Thyroid gland (tissue), 4 donors: ENCODE measurements at regions not wholly inside any gene's neighbourhood (a gene's known extent, or its start where the extent isn't known, plus 50 kb on each side); places are given as distances from the start of the nearest gene placed in this dataset.

ENCODE experiments used
- DNase-seq, 2 donors: peaks; one replicate each; pipeline ENCODE4 v3.0.0-alpha.2; 2019
- H3K27ac ChIP-seq, 3 donors: fragments of 200-600 bp; sonication (generic); 1 replicate in 2 of 3; 2 replicates in 1 of 3; pipeline ENCODE4 v1.5.1; 2016 to 2019; ENCODE audit warnings: mild to moderate bottlenecking in 1 of 3, moderate library complexity in 1 of 3
- H3K27me3 ChIP-seq: fragments of 200-600 bp; sonication (generic); one replicate; pipeline ENCODE4 v1.5.1; 2019
- H3K36me3 ChIP-seq, 2 donors: fragments of 200-600 bp; sonication (generic); one replicate each; pipeline ENCODE4 v1.5.1; 2016 to 2019
- H3K4me1 ChIP-seq, 2 donors: fragments of 200-600 bp; sonication (generic); one replicate each; pipeline ENCODE4 v1.5.1; 2017 to 2019
- H3K4me3 ChIP-seq, 3 donors: fragments of 200-600 bp; sonication (generic); replicated peaks in 1 of 3; 1 replicate in 2 of 3; 2 replicates in 1 of 3; pipeline ENCODE4 v1.5.1; 2016; ENCODE audit warnings: mild to moderate bottlenecking in 1 of 3
- H3K9me3 ChIP-seq: fragments of 200-600 bp; sonication (generic); one replicate; pipeline ENCODE4 v1.5.1; 2017
- CTCF ChIP-seq, 6 experiments: fragments of 200-600 bp in 3 of 6; fragments of 450-650 bp in 3 of 6; sonication (generic) in 3 of 6; IDR thresholded peaks; one replicate each; pipeline ENCODE4 v1.5.1; 2016 to 2019; ENCODE audit warnings: antibody characterized with exemption in 6 of 6, mild to moderate bottlenecking in 2 of 6, inconsistent platforms in 1 of 6, moderate library complexity in 1 of 6
- POLR2A ChIP-seq, 2 donors: fragments of 450-650 bp; IDR thresholded peaks; one replicate each; pipeline ENCODE4 v1.6.1; 2017; ENCODE audit warnings: antibody characterized with exemption in 2 of 2, mild to moderate bottlenecking in 2 of 2, moderate library complexity in 1 of 2
- WGBS, 2 donors: methylation state at CpG; one replicate each; pipeline ENCODE4 v1.1.5; 2017; 5-methylcytosine and 5-hydroxymethylcytosine counted together
- intact Hi-C: fragments of 100-400 bp; cut with DNase I; formaldehyde crosslinking; loops from one replicate; pipeline ENCODE4 v1.15.1; 2023

GRCh38 chr5:25349746-25350145 lies 705.0 kb upstream of the CDH10 start:
- Histone ChIP-seq H3K27me3 (no peaks in the 10 kb centered on the region), H3K4me3 (no peak overlapping the region), H3K9me3 (no peaks in the 10 kb centered on the region), H3K4me1 (no peaks in the 10 kb centered on the region), H3K36me3 (no peaks in the 10 kb centered on the region), H3K27ac (no peak overlapping the region)
- no peak for DNase-seq
- TF ChIP-seq POLR2A (IDR thresholded peaks at IDR 0.05) = no peak
- TF ChIP-seq CTCF (IDR thresholded peaks at IDR 0.05) = no peak
- intact Hi-C loops = no loop called here

- 54 to 66% methylated on average over 5 of the region's 5 CpGs for WGBS, 2 donors
- Histone ChIP-seq H3K9me3 (no peaks in the 10 kb centered on the region), H3K36me3 (no peaks in the 10 kb centered on the region), H3K4me3 (no peak overlapping the region), H3K27ac (no peak overlapping the region), H3K27me3 (no peaks in the 10 kb centered on the region), H3K4me1 (no peaks in the 10 kb centered on the region)
- intact Hi-C loops = no loop called here
- no peak for TF ChIP-seq POLR2A (IDR thresholded peaks at IDR 0.05)
- no peak for TF ChIP-seq CTCF (IDR thresholded peaks at IDR 0.05)
- no peak for DNase-seq
These were observed 700.5 kb upstream of the CDH10 start for GRCh38 chr5:25345240-25345771.

- TF ChIP-seq POLR2A (IDR thresholded peaks at IDR 0.05) (no peak), CTCF (IDR thresholded peaks at IDR 0.05) (no peak)
- 86 to 88% methylated on average over 5 of the region's 5 CpGs for WGBS, 2 donors
- no peaks in the 10 kb centered on the region for H3K36me3 ChIP-seq
- no peaks in the 10 kb centered on the region for H3K9me3 ChIP-seq
- no peak overlapping the region for H3K4me3 ChIP-seq
- H3K4me1 ChIP-seq = no peaks in the 10 kb centered on the region
- H3K27ac ChIP-seq = no peak overlapping the region
- intact Hi-C loops = no loop called here
- H3K27me3 ChIP-seq = no peaks in the 10 kb centered on the region
- DNase-seq = no peak
These were observed 694.8 kb upstream of the CDH10 start for GRCh38 chr5:25339541-25339940.

GRCh38 chr5:25334350-25334749 lies 689.6 kb upstream of the CDH10 start:
- WGBS, 2 donors = 64 to 73% methylated on average over 6 of the region's 6 CpGs
- DNase-seq = no peak
- Histone ChIP-seq H3K27ac (no peak overlapping the region), H3K9me3 (no peaks in the 10 kb centered on the region), H3K27me3 (no peaks in the 10 kb centered on the region), H3K4me1 (no peaks in the 10 kb centered on the region), H3K36me3 (no peaks in the 10 kb centered on the region), H3K4me3 (no peak overlapping the region)
- intact Hi-C loops = no loop called here
- TF ChIP-seq CTCF (IDR thresholded peaks at IDR 0.05) (no peak), POLR2A (IDR thresholded peaks at IDR 0.05) (no peak)

GRCh38 chr5:25330721-25331120 lies 685.9 kb upstream of the CDH10 start:
- H3K27ac ChIP-seq = no peak overlapping the region
- 81 to 89% methylated on average over 2 of the region's 3 CpGs for WGBS, 2 donors
- TF ChIP-seq POLR2A (IDR thresholded peaks at IDR 0.05) (no peak), CTCF (IDR thresholded peaks at IDR 0.05) (no peak)
- H3K27me3 ChIP-seq = no peaks in the 10 kb centered on the region
- intact Hi-C loops = no loop called here
- no peaks in the 10 kb centered on the region for H3K36me3 ChIP-seq
- H3K4me1 ChIP-seq = no peaks in the 10 kb centered on the region
- no peak overlapping the region for H3K4me3 ChIP-seq
- DNase-seq = no peak
- H3K9me3 ChIP-seq = no peaks in the 10 kb centered on the region
